ENCODE measurements at regions not wholly inside any gene's neighbourhood (a gene's known extent, or its start where the extent isn't known, plus 50 kb on each side); places are given as distances from the start of the nearest gene placed in this dataset.

DNA sequence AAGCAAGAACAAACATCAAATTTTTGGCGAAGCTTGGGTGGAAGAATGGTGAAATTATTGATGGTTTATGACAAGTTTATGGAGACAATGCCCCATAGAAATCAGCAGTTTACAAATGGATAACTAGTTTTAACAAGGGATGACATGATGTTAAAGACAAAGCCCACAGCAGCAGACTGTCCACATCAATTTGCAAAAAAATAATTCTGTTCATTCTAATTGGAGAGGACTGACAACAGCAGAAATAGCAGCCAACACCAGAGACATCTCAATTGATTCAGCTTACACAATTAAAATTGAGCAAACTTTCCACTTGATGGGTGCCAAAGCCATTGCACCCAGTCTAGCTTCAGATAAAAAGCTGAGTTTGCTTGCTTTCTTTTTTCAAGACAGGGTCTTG lies 82.7 kb upstream of the STK32A start:
- no peak for DNase-seq (ENCODE audit: low read depth)

GRCh38 chr5:147154809-147155208 lies 80.0 kb upstream of the STK32A start:
- no peak overlapping the region for H3K4me3 ChIP-seq (replicated peaks; ENCODE audit: low read depth, low read length)
- TF ChIP-seq CTCF (IDR thresholded peaks at IDR 0.05; ENCODE audit: low read length, missing control alignments): no peak
- DNase-seq (ENCODE audit: low read depth): no peak

More for the DNA sequence above, 82.7 kb upstream of the STK32A start:
- TF ChIP-seq CTCF (IDR thresholded peaks at IDR 0.05; ENCODE audit: low read length, missing control alignments): no peak
- no peak overlapping the region for H3K4me3 ChIP-seq (replicated peaks; ENCODE audit: low read depth, low read length)

- no peak overlapping the region for H3K4me3 ChIP-seq (replicated peaks; ENCODE audit: low read depth, low read length)
- TF ChIP-seq CTCF (IDR thresholded peaks at IDR 0.05; ENCODE audit: low read length, missing control alignments): no peak
- no peak for DNase-seq (ENCODE audit: low read depth)
These were observed 78.8 kb upstream of the STK32A start for GRCh38 chr5:147156012-147156411.

DNA sequence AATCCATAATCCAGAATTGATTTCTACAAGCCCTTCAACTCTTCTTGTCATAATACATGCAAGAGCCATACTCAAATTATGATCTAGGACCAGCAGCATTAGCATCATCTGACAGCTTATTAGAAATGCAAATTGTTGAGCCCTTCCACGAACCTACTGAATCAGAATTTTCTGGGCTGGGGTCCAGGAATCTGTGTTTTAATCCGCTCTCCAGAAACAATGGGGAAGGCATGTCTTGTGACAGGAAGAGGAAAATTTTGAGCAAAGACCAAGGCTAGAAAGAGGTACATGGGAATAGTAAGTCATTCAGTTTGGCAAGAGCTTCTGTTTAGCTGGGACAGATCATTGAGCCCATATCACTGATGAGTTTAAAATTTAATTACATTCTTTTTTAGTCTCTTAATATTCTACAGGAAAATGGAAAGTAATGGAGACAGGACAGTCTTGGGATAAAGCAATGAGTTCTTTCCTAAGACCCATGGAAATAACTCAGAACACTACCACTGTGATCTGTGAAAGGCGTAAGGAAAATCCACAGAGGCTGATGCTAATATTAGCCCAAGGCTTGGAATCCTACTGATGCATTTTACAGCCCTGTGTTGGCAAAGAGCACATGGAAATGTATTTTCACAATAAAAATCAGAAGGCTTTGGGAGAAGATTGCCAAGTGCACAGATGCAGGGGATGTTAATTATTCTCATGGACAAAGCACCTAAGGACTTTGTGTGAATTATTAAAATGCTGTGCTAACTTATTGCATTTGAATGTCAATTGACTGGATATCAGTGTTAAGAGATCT lies 73.7 kb upstream of the STK32A start:
- peak; percentile 24 for DNase-seq (ENCODE audit: low read depth)
- TF ChIP-seq CTCF (IDR thresholded peaks at IDR 0.05; ENCODE audit: low read length, missing control alignments): no peak
- no peak overlapping the region for H3K4me3 ChIP-seq (replicated peaks; ENCODE audit: low read depth, low read length)

GRCh38 chr5:147162740-147163139 lies 72.1 kb upstream of the STK32A start:
- no peak for DNase-seq (ENCODE audit: low read depth)
- no peak for TF ChIP-seq CTCF (IDR thresholded peaks at IDR 0.05; ENCODE audit: low read length, missing control alignments)
- no peak overlapping the region for H3K4me3 ChIP-seq (replicated peaks; ENCODE audit: low read depth, low read length)

GRCh38 chr5:147167529-147167928 lies 67.3 kb upstream of the STK32A start:
- TF ChIP-seq CTCF (IDR thresholded peaks at IDR 0.05; ENCODE audit: low read length, missing control alignments): no peak
- DNase-seq (ENCODE audit: low read depth): no peak
- H3K4me3 ChIP-seq (replicated peaks; ENCODE audit: low read depth, low read length): no peak overlapping the region
